ENCODE measurements at regions not wholly inside any gene's neighbourhood (a gene's known extent, or its start where the extent isn't known, plus 50 kb on each side); places are given as distances from the start of the nearest gene placed in this dataset.
"Not testable (repeated sequence)": the region's sequence is repeated elsewhere in the genome, so short reads cannot be mapped to it uniquely, and the experiment has no call there.

DNA sequence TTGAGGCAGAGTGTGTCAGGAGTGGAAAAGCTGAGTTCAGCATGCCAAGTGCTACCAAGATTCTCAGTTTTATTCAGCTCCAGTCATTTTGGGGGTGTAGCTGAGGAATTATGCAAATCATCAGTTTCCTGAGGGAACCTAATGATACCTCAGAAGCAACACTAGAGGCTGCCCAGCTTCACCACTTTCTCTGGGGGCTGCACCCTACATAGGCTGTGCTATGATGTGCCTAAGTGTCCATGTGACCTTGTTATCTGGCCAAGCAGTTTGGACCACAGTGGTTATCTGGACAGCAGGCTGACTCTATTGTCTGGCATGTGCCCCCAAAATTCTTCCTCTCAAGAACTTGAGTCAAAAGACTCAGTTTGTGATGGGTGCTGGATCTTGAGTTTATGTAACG lies 374.6 kb upstream of the SYNCRIP start:
- TF ChIP-seq, protein P1, sequence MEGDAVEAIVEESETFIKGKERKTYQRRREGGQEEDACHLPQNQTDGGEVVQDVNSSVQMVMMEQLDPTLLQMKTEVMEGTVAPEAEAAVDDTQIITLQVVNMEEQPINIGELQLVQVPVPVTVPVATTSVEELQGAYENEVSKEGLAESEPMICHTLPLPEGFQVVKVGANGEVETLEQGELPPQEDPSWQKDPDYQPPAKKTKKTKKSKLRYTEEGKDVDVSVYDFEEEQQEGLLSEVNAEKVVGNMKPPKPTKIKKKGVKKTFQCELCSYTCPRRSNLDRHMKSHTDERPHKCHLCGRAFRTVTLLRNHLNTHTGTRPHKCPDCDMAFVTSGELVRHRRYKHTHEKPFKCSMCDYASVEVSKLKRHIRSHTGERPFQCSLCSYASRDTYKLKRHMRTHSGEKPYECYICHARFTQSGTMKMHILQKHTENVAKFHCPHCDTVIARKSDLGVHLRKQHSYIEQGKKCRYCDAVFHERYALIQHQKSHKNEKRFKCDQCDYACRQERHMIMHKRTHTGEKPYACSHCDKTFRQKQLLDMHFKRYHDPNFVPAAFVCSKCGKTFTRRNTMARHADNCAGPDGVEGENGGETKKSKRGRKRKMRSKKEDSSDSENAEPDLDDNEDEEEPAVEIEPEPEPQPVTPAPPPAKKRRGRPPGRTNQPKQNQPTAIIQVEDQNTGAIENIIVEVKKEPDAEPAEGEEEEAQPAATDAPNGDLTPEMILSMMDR (conservative IDR thresholded peaks at IDR 0.05; ENCODE audit: low read depth, low read length) = no peak
- no peak for TF ChIP-seq EZH2 (IDR thresholded peaks at IDR 0.05; ENCODE audit: low read length, unreplicated experiment)
- no peak for TF ChIP-seq EZH2phosphoT487 (IDR thresholded peaks at IDR 0.05; ENCODE audit: borderline replicate concordance, low read length)
- Histone ChIP-seq H4K20me1 (ENCODE audit: low read length) (no peaks in the 10 kb centered on the region), H3K9me3 (ENCODE audit: low read length) (no peaks in the 10 kb centered on the region), H3K4me3 (ENCODE audit: low read length) (no peak overlapping the region), H3K9me2 (replicated peaks; ENCODE audit: low read length) (no peaks in the 10 kb centered on the region), H3K9ac (ENCODE audit: low read length) (no peak overlapping the region), H3K27ac (ENCODE audit: low read length) (no peak overlapping the region), H3K36me3 (ENCODE audit: low read depth, low read length) (no peaks in the 10 kb centered on the region), H3K27me3 (ENCODE audit: low read length) (no peaks in the 10 kb centered on the region), H3K4me1 (ENCODE audit: insufficient read depth, low read length) (no peaks in the 10 kb centered on the region), H2AFZ (ENCODE audit: low read length) (no peak overlapping the region), H3K4me2 (ENCODE audit: low read length) (no peak overlapping the region), H3K79me2 (ENCODE audit: low read length) (no peaks in the 10 kb centered on the region), H3F3A (ENCODE audit: low read length, unreplicated experiment) (no peaks in the 10 kb centered on the region)
- CTCF ChIA-PET = no interaction called here
- intact Hi-C loops (cut with micrococcal nuclease) = no loop called here
- DNase-seq (no peak), ATAC-seq (no peak)
- POLR2A ChIA-PET (ENCODE audit: unreplicated experiment) = no interaction called here
- BruUV-seq (replicated peaks) = no TSS peak

DNA sequence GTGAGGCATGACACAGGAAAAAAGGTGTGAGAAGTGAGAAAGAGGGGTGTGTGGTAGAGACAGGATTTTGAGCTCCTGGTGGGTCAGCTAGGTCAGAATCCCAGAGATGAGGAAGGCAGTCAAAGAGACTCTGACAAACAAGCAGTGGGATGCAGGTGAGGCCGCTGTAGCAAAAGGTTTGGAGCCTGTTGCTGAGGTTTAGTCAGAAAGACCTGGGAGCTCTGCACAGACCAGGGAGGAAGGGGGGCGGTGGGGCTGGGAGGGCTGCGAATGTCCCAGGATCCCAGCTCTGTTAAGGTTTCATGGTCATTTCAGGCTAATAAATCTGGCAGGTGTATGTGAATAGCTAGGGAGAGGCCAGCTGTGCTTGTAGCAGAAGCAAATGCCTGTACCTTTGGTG lies 373.9 kb upstream of the SYNCRIP start:
- Histone ChIP-seq H3K9me3 (ENCODE audit: low read length) (no peaks in the 10 kb centered on the region), H3K4me3 (ENCODE audit: low read length) (no peak overlapping the region), H3K36me3 (ENCODE audit: low read depth, low read length) (no peaks in the 10 kb centered on the region), H3K27ac (ENCODE audit: low read length) (no peak overlapping the region), H3K9me2 (replicated peaks; ENCODE audit: low read length) (no peaks in the 10 kb centered on the region), H3K79me2 (ENCODE audit: low read length) (no peaks in the 10 kb centered on the region), H3K4me1 (ENCODE audit: insufficient read depth, low read length) (no peaks in the 10 kb centered on the region), H2AFZ (ENCODE audit: low read length) (no peak overlapping the region), H3K4me2 (ENCODE audit: low read length) (no peak overlapping the region), H3F3A (ENCODE audit: low read length, unreplicated experiment) (no peaks in the 10 kb centered on the region), H4K20me1 (ENCODE audit: low read length) (no peaks in the 10 kb centered on the region), H3K27me3 (ENCODE audit: low read length) (no peaks in the 10 kb centered on the region), H3K9ac (ENCODE audit: low read length) (no peak overlapping the region)
- intact Hi-C loops (cut with micrococcal nuclease) = no loop called here
- DNase-seq = no peak
- ATAC-seq = no peak
- POLR2A ChIA-PET (ENCODE audit: unreplicated experiment) = no interaction called here
- CTCF ChIA-PET = no interaction called here
- no TSS peak for BruUV-seq (replicated peaks)
- TF ChIP-seq EZH2 (IDR thresholded peaks at IDR 0.05; ENCODE audit: low read length, unreplicated experiment) (no peak), EZH2phosphoT487 (IDR thresholded peaks at IDR 0.05; ENCODE audit: borderline replicate concordance, low read length) (no peak)
- TF ChIP-seq, protein P1 (conservative IDR thresholded peaks at IDR 0.05; ENCODE audit: low read depth, low read length) = no peak

DNA sequence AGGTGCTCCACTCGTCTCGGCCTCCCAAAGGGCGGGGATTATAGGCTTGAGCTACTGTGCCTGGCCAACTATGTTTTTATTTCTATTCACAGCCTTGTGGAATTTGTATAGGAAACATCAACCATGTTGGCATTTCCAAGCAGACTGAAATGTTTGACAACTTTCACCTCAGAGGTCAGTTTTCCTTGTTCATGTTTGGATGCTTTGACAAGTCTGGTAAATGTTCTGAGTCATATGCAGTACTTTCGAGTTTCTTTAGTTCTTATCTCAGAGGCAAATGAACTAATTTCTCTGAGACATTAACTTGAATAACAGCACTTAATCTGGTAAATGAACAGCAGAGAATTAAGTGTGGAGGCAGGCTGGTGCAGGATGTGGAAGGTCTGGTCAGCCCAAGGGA lies 373.4 kb upstream of the SYNCRIP start:
- Histone ChIP-seq H3K9me3 (ENCODE audit: low read length) (no peaks in the 10 kb centered on the region), H4K20me1 (ENCODE audit: low read length) (no peaks in the 10 kb centered on the region), H2AFZ (ENCODE audit: low read length) (no peak overlapping the region), H3K4me3 (ENCODE audit: low read length) (no peak overlapping the region), H3K27ac (ENCODE audit: low read length) (no peak overlapping the region), H3K36me3 (ENCODE audit: low read depth, low read length) (no peaks in the 10 kb centered on the region), H3K9me2 (replicated peaks; ENCODE audit: low read length) (no peaks in the 10 kb centered on the region), H3K27me3 (ENCODE audit: low read length) (no peaks in the 10 kb centered on the region), H3K4me1 (ENCODE audit: insufficient read depth, low read length) (no peaks in the 10 kb centered on the region), H3K9ac (ENCODE audit: low read length) (no peak overlapping the region), H3F3A (ENCODE audit: low read length, unreplicated experiment) (no peaks in the 10 kb centered on the region), H3K4me2 (ENCODE audit: low read length) (no peak overlapping the region), H3K79me2 (ENCODE audit: low read length) (no peaks in the 10 kb centered on the region)
- BruUV-seq (replicated peaks) = no TSS peak
- intact Hi-C loops (cut with micrococcal nuclease) = no loop called here
- no peak for TF ChIP-seq EZH2phosphoT487 (IDR thresholded peaks at IDR 0.05; ENCODE audit: borderline replicate concordance, low read length)
- TF ChIP-seq, protein P1 (conservative IDR thresholded peaks at IDR 0.05; ENCODE audit: low read depth, low read length) = no peak
- TF ChIP-seq EZH2 (IDR thresholded peaks at IDR 0.05; ENCODE audit: low read length, unreplicated experiment) = no peak
- no peak for DNase-seq
- ChIA-PET CTCF (no interaction called here), POLR2A (ENCODE audit: unreplicated experiment) (no interaction called here)
- no peak for ATAC-seq

DNA sequence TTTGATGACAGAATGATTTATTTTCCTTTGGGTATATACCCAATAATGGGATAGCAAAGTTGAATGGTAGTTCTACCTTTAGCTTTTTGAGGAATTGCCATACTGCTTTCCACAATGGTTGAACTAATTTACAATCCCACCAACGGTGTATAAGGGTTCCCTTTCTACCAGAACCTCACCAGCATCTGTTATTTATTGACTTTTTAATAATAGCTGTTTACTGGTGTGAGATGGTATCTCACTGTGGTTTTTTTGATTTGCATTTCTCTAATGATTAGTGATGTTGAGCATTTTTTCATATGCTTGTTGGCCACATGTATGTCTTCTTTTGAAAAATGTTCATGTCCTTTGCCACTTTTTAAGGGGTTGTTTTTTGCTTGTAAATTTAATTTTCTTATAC lies 370.3 kb upstream of the SYNCRIP start:
- DNase-seq; CTCF ChIA-PET; H3K9me3 ChIP-seq (ENCODE audit: low read length); intact Hi-C loops (cut with micrococcal nuclease); H3K27me3 ChIP-seq (ENCODE audit: low read length); H3K79me2 ChIP-seq (ENCODE audit: low read length); H3F3A ChIP-seq (ENCODE audit: low read length, unreplicated experiment); BruUV-seq (replicated peaks); ATAC-seq; H3K9me2 ChIP-seq (replicated peaks; ENCODE audit: low read length); H3K36me3 ChIP-seq (ENCODE audit: low read depth, low read length); H3K27ac ChIP-seq (ENCODE audit: low read length); H3K4me1 ChIP-seq (ENCODE audit: insufficient read depth, low read length); H3K9ac ChIP-seq (ENCODE audit: low read length); H4K20me1 ChIP-seq (ENCODE audit: low read length); POLR2A ChIA-PET (ENCODE audit: unreplicated experiment); H2AFZ ChIP-seq (ENCODE audit: low read length); H3K4me3 ChIP-seq (ENCODE audit: low read length); H3K4me2 ChIP-seq (ENCODE audit: low read length): not testable (repeated sequence)

Measured in PC-3 (cell line).